Stimulated activated naive CD8-positive, alpha-beta T cell treated with anti-CD3 and anti-CD28 coated beads, Interleukin-15, amount 100 ng/mL, for 72 hours (primary cell): ENCODE measurements at regions not wholly inside any gene's neighbourhood (a gene's known extent, or its start where the extent isn't known, plus 50 kb on each side); places are given as distances from the start of the nearest gene placed in this dataset.

Source experiments
- ATAC-seq: fragments of 150-1000 bp; cut with Tn5 transposase; 2 replicates; pipeline ENCODE4 v1.10.0; 2021; ENCODE audit warnings: mild to moderate bottlenecking, moderate library complexity
- DNase-seq, 2 donors: peaks; one replicate each; pipeline ENCODE4 v3.0.0; 2021 to 2022
- H3K27ac Mint-ChIP-seq, 2 donors: one replicate each; pipeline ENCODE4 v1.8.0; 2022; ENCODE audit warnings: mild to moderate bottlenecking in 2 of 2, mixed read lengths in 2 of 2, moderate library complexity in 2 of 2
- H3K27me3 Mint-ChIP-seq: one replicate; pipeline ENCODE4 v1.8.0; 2022; ENCODE audit warnings: mixed read lengths
- H3K4me1 Mint-ChIP-seq: one replicate; pipeline ENCODE4 v1.8.0; 2022; ENCODE audit warnings: mild to moderate bottlenecking, mixed read lengths
- H3K4me3 Mint-ChIP-seq, 2 donors: one replicate each; pipeline ENCODE4 v1.8.0; 2022; ENCODE audit warnings: mild to moderate bottlenecking in 2 of 2, mixed read lengths in 2 of 2, moderate library complexity in 1 of 2
- H3K9me3 Mint-ChIP-seq, 2 donors: one replicate each; pipeline ENCODE4 v1.8.0; 2022; ENCODE audit warnings: mixed read lengths in 2 of 2

GRCh38 chr5:125503946-125504345 lies 757.5 kb upstream of the ZNF608 start:
- Mint-ChIP-seq H3K27ac (no peak overlapping the region), H3K4me1 (no peaks in the 10 kb centered on the region), H3K9me3 (peaks cover 5 to 8% of the 10 kb centered on the region in 2 donors), H3K27me3 (no peaks in the 10 kb centered on the region), H3K4me3 (no peak overlapping the region)
- no peak for DNase-seq
- no peak for ATAC-seq

- ATAC-seq, result no peak
- Mint-ChIP-seq H3K4me3 (no peak overlapping the region), H3K27ac (no peak overlapping the region), H3K27me3 (no peaks in the 10 kb centered on the region), H3K4me1 (no peaks in the 10 kb centered on the region), H3K9me3 (peaks cover 5 to 8% of the 10 kb centered on the region in 2 donors)
- no peak for DNase-seq
Measured at GRCh38 chr5:125505115-125505514, 758.7 kb upstream of the ZNF608 start.

GRCh38 chr5:125506124-125506523 lies 759.7 kb upstream of the ZNF608 start:
- DNase-seq, result no peak
- Mint-ChIP-seq H3K27ac (no peak overlapping the region), H3K4me3 (no peak overlapping the region), H3K4me1 (no peaks in the 10 kb centered on the region), H3K27me3 (no peaks in the 10 kb centered on the region), H3K9me3 (peaks cover 5 to 8% of the 10 kb centered on the region in 2 donors)
- no peak for ATAC-seq

- no peaks in the 10 kb centered on the region for H3K4me1 Mint-ChIP-seq
- H3K27me3 Mint-ChIP-seq, result no peaks in the 10 kb centered on the region
- H3K27ac Mint-ChIP-seq, result no peak overlapping the region
- H3K4me3 Mint-ChIP-seq, result no peak overlapping the region
- H3K9me3 Mint-ChIP-seq, result peaks cover 0 to 5% of the 10 kb centered on the region in 2 donors
- ATAC-seq, result no peak
- no peak for DNase-seq
Measured at GRCh38 chr5:125508225-125508624, 761.8 kb upstream of the ZNF608 start.

GRCh38 chr5:125510651-125511050 lies 764.2 kb upstream of the ZNF608 start:
- Mint-ChIP-seq H3K27me3 (no peaks in the 10 kb centered on the region), H3K4me3 (no peak overlapping the region), H3K4me1 (no peaks in the 10 kb centered on the region), H3K27ac (no peak overlapping the region), H3K9me3 (peaks cover 0 to 5% of the 10 kb centered on the region in 2 donors)
- ATAC-seq (no peak), DNase-seq (no peak)

GRCh38 chr5:125517973-125518550 lies 771.6 kb upstream of the ZNF608 start:
- Mint-ChIP-seq H3K9me3 (no peaks in the 10 kb centered on the region), H3K4me1 (no peaks in the 10 kb centered on the region), H3K4me3 (no peak overlapping the region), H3K27ac (no peak overlapping the region), H3K27me3 (no peaks in the 10 kb centered on the region)
- DNase-seq (no peak), ATAC-seq (no peak)

GRCh38 chr5:125521289-125521688 lies 774.9 kb upstream of the ZNF608 start:
- Mint-ChIP-seq H3K4me3 (no peak overlapping the region), H3K27me3 (no peaks in the 10 kb centered on the region), H3K4me1 (no peaks in the 10 kb centered on the region), H3K27ac (no peak overlapping the region), H3K9me3 (no peaks in the 10 kb centered on the region)
- no peak for ATAC-seq
- no peak for DNase-seq

- no peak overlapping the region for H3K27ac Mint-ChIP-seq
- no peaks in the 10 kb centered on the region for H3K27me3 Mint-ChIP-seq
- no peaks in the 10 kb centered on the region for H3K4me1 Mint-ChIP-seq
- H3K9me3 Mint-ChIP-seq, result peaks cover 0 to 4% of the 10 kb centered on the region in 2 donors
- no peak overlapping the region for H3K4me3 Mint-ChIP-seq
- DNase-seq, result no peak
- ATAC-seq, result no peak
Measured at GRCh38 chr5:125525356-125525755, 778.9 kb upstream of the ZNF608 start.

GRCh38 chr5:125526966-125527365 lies 780.5 kb upstream of the ZNF608 start:
- Mint-ChIP-seq H3K27me3 (no peaks in the 10 kb centered on the region), H3K4me3 (no peak overlapping the region)
- no peak for DNase-seq

GRCh38 chr5:125528881-125529280 lies 782.4 kb upstream of the ZNF608 start:
- no peaks in the 10 kb centered on the region for H3K27me3 Mint-ChIP-seq
- H3K9me3 Mint-ChIP-seq, result peaks cover 0 to 4% of the 10 kb centered on the region in 2 donors
- ATAC-seq (no peak), DNase-seq (no peak)
- no peaks in the 10 kb centered on the region for H3K4me1 Mint-ChIP-seq
- H3K4me3 Mint-ChIP-seq, result no peak overlapping the region
- no peak overlapping the region for H3K27ac Mint-ChIP-seq

More at GRCh38 chr5:125526966-125527365, 780.5 kb upstream of the ZNF608 start:
- Mint-ChIP-seq H3K9me3 (peaks cover 0 to 4% of the 10 kb centered on the region in 2 donors), H3K4me1 (no peaks in the 10 kb centered on the region), H3K27ac (no peak overlapping the region)
- no peak for ATAC-seq

GRCh38 chr5:125530833-125531615 lies 784.6 kb upstream of the ZNF608 start:
- no peak overlapping the region for H3K27ac Mint-ChIP-seq
- H3K4me3 Mint-ChIP-seq, result no peak overlapping the region
- H3K9me3 Mint-ChIP-seq, result peaks cover 4 to 9% of the 10 kb centered on the region in 2 donors
- DNase-seq (no peak), ATAC-seq (no peak)
- no peaks in the 10 kb centered on the region for H3K27me3 Mint-ChIP-seq
- H3K4me1 Mint-ChIP-seq, result no peaks in the 10 kb centered on the region

GRCh38 chr5:125536095-125536494 lies 789.7 kb upstream of the ZNF608 start:
- DNase-seq (no peak), ATAC-seq (no peak)
- peaks cover 6 to 27% of the 10 kb centered on the region in 2 donors for H3K9me3 Mint-ChIP-seq
- no peaks in the 10 kb centered on the region for H3K27me3 Mint-ChIP-seq
- H3K4me3 Mint-ChIP-seq, result no peak overlapping the region
- H3K4me1 Mint-ChIP-seq, result no peaks in the 10 kb centered on the region
- H3K27ac Mint-ChIP-seq, result no peak overlapping the region

- DNase-seq (no peak), ATAC-seq (no peak)
- peaks cover 6 to 27% of the 10 kb centered on the region in 2 donors for H3K9me3 Mint-ChIP-seq
- no peaks in the 10 kb centered on the region for H3K27me3 Mint-ChIP-seq
- H3K4me3 Mint-ChIP-seq, result no peak overlapping the region
- no peak overlapping the region for H3K27ac Mint-ChIP-seq
- H3K4me1 Mint-ChIP-seq, result no peaks in the 10 kb centered on the region
Measured at GRCh38 chr5:125536582-125536981, 790.1 kb upstream of the ZNF608 start.

- ATAC-seq (no peak), DNase-seq (no peak)
- Mint-ChIP-seq H3K4me3 (no peak overlapping the region), H3K27me3 (no peaks in the 10 kb centered on the region), H3K4me1 (no peaks in the 10 kb centered on the region), H3K27ac (no peak overlapping the region), H3K9me3 (peaks cover 6 to 27% of the 10 kb centered on the region in 2 donors)
Measured at GRCh38 chr5:125537661-125538060, 791.2 kb upstream of the ZNF608 start.

GRCh38 chr5:125538469-125538868 lies 792.0 kb upstream of the ZNF608 start:
- no peaks in the 10 kb centered on the region for H3K27me3 Mint-ChIP-seq
- ATAC-seq (no peak), DNase-seq (no peak)
- H3K4me1 Mint-ChIP-seq, result no peaks in the 10 kb centered on the region
- H3K4me3 Mint-ChIP-seq, result no peak overlapping the region
- H3K27ac Mint-ChIP-seq, result no peak overlapping the region
- H3K9me3 Mint-ChIP-seq, result peaks cover 6 to 27% of the 10 kb centered on the region in 2 donors

GRCh38 chr5:125541085-125541484 lies 794.6 kb upstream of the ZNF608 start:
- Mint-ChIP-seq H3K27me3 (no peaks in the 10 kb centered on the region), H3K4me1 (no peaks in the 10 kb centered on the region), H3K4me3 (no peak overlapping the region), H3K9me3 (peaks cover 6 to 18% of the 10 kb centered on the region in 2 donors), H3K27ac (no peak overlapping the region)
- DNase-seq, result no peak
- ATAC-seq, result no peak
